Lower leg skin (tissue), 4 donors: ENCODE measurements at regions not wholly inside any gene's neighbourhood (a gene's known extent, or its start where the extent isn't known, plus 50 kb on each side); places are given as distances from the start of the nearest gene placed in this dataset.
"Not testable (repeated sequence)": the region's sequence is repeated elsewhere in the genome, so short reads cannot be mapped to it uniquely, and the experiment has no call there.

ENCODE experiments used
- DNase-seq, 2 donors: peaks; one replicate each; pipeline ENCODE4 v3.0.0-alpha.2; 2019; ENCODE audit warnings: low spot score in 2 of 2
- H3K4me3 ChIP-seq: fragments of 200-600 bp; sonication (generic); 2 replicates; pipeline ENCODE4 v1.5.1; 2017; ENCODE audit warnings: mild to moderate bottlenecking, low read depth; ENCODE audit not compliant: poor library complexity, severe bottlenecking
- CTCF ChIP-seq, 3 donors: fragments of 450-650 bp; IDR thresholded peaks; one replicate each; pipeline ENCODE4 v1.5.1; 2016; ENCODE audit warnings: antibody characterized with exemption in 3 of 3, mild to moderate bottlenecking in 3 of 3, moderate library complexity in 2 of 3
- POLR2A ChIP-seq, 2 donors: fragments of 450-650 bp; IDR thresholded peaks; one replicate each; pipeline ENCODE4 v1.6.1; 2016 to 2017; ENCODE audit warnings: antibody characterized with exemption in 2 of 2, mild to moderate bottlenecking in 1 of 2, moderate library complexity in 1 of 2
- WGBS, 2 donors: methylation state at CpG; one replicate each; pipeline ENCODE4 v1.1.5; 2018; 5-methylcytosine and 5-hydroxymethylcytosine counted together
- intact Hi-C: fragments of 100-400 bp; cut with DNase I; formaldehyde crosslinking; loops from one replicate; pipeline ENCODE4 v1.15.0; 2023; ENCODE audit warnings: low total_unique reads

DNA sequence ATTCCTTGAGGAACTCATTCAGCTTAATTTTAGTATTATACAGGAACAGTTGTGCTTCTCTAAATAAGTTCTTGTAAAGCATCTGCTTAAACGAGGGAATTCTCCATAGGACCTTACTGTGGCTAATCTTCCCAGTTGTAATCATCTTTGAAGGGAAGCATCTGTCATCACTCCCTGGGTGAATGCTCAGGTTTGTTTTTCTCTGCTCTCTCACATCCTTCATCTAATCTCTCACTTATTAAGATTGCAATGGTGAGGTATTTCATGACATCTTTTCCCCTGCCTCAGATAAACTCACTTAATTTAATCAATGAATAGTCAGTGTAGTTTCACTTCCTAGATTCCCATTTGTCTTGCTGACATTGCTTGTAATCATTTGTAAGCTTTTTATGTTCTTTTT is 121.8 kb upstream of the ADAMTS3 start:
- intact Hi-C loops = no loop called here
- H3K4me3 ChIP-seq = no peak overlapping the region
- no peak for DNase-seq
- 39 to 44% methylated on average over 1 of the region's 1 CpG for WGBS, 2 donors
- TF ChIP-seq POLR2A (IDR thresholded peaks at IDR 0.05) (no peak), CTCF (IDR thresholded peaks at IDR 0.05) (no peak)

DNA sequence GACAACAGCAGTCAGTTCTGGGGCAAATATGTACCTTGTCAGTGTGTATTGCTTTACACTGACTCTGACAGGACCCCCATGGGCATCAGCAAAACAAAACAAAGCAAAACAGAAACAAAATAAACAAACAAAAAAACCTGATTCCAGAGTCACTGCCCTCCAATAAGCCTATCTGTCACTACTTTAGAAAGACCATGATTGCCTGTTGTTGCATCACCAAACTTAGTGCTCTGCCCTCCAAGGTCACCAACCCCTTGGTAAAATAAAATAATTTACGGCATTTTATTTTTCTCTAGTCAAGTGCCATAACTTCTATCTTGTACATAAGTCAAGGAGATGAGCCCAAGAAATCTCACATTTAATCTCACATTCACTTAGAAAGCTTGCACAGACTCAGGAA is 120.9 kb upstream of the ADAMTS3 start:
- no peak for DNase-seq
- 94 to 98% methylated on average over 1 of the region's 1 CpG for WGBS, 2 donors
- intact Hi-C loops = no loop called here
- TF ChIP-seq POLR2A (IDR thresholded peaks at IDR 0.05) (no peak), CTCF (IDR thresholded peaks at IDR 0.05) (no peak)
- H3K4me3 ChIP-seq = no peak overlapping the region

DNA sequence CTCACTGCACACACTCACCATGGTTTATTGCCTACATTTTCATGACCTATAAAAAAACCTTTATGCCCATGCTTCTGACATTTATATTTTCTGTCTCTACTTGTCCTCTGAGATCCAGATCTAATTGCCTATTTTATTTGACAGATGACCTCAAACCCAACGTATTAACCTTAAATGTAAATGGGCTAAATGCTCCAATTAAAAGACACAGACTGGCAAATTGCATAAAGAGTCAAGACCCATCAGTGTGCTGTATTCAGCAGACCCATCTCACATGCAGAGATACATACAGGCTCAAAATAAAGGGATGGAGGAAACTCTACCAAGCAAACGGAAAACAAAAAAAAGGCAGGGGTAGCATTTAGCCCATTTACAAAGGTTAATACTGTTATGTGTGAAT is 117.4 kb upstream of the ADAMTS3 start:
- DNase-seq, H3K4me3 ChIP-seq, intact Hi-C loops: not testable (repeated sequence)
- WGBS, 2 donors = 86% methylated on average over 2 of the region's 2 CpGs

DNA sequence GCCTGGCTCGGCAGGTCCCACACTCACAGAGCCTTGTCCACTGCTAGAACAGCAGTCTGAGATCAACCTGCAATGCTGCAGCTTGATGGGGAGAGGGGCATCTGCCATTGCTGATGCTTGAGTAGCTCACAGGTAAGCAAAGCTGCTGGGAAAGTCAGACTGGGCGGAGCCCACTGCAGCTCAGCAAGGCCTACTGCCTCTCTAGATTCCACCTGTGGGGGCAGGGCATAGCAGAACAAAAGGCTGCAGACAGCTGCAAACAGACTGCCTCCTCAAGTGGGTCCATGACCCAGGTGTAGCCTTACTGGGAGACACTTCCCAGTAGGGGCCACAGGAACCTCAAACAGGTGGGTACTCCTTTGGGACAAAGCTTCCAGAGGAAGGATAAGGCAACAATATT is 110.6 kb upstream of the ADAMTS3 start:
- 60 to 71% methylated on average over 2 of the region's 2 CpGs for WGBS, 2 donors
- intact Hi-C loops = no loop called here
- TF ChIP-seq POLR2A (IDR thresholded peaks at IDR 0.05) (no peak), CTCF (IDR thresholded peaks at IDR 0.05) (no peak)

DNA sequence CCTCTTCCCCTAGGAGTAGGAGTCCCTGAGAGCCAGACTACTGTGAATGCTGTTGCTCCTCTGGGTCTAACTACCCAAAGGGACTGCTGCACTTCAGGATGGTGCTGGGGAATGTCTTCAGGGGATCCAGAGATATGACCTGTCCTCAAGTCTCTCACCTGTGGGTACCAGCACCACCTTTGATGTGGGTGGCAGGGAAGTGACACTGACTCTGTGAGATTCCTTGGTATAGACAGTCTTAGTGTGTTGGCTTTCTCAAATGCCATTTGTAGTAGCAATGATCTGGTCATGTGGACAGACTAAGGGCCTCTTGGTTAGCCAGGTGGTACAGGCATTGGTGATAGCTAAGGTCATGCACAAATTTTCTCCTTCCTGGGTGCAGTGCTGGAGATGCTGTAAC is 108.9 kb upstream of the ADAMTS3 start:
- intact Hi-C loops = no loop called here
- H3K4me3 ChIP-seq = no peak overlapping the region
- no peak for DNase-seq
- TF ChIP-seq CTCF (IDR thresholded peaks at IDR 0.05) = no peak

More for the DNA sequence above, 110.6 kb upstream of the ADAMTS3 start:
- H3K4me3 ChIP-seq = no peak overlapping the region
- no peak for DNase-seq

- intact Hi-C loops = no loop called here
- no peak for DNase-seq
- WGBS, 2 donors = 66 to 85% methylated on average over 4 of the region's 4 CpGs
- TF ChIP-seq POLR2A (IDR thresholded peaks at IDR 0.05) (no peak), CTCF (IDR thresholded peaks at IDR 0.05) (no peak)
- no peak overlapping the region for H3K4me3 ChIP-seq
Observed at GRCh38 chr4:72677265-72677664, 108.2 kb upstream of the ADAMTS3 start.
